NB4 (cell line): ENCODE measurements at regions not wholly inside any gene's neighbourhood (a gene's known extent, or its start where the extent isn't known, plus 50 kb on each side); places are given as distances from the start of the nearest gene placed in this dataset.

ENCODE experiments used
- DNase-seq: peaks from one replicate; pipeline ENCODE4 v3.0.0; 2010; ENCODE audit warnings: low read depth
- H3K4me3 ChIP-seq: one replicate; pipeline ENCODE4 v1.5.1; 2011; ENCODE audit warnings: mild to moderate bottlenecking, low read depth, low read length, moderate library complexity
- MYC ChIP-seq: IDR thresholded peaks from 2 replicates; pipeline ENCODE4 v1.6.1; 2011; ENCODE audit warnings: low read depth, low read length
- POLR2A ChIP-seq: IDR thresholded peaks from 2 replicates; pipeline ENCODE4 v1.6.1; 2011; ENCODE audit warnings: mild to moderate bottlenecking; ENCODE audit not compliant: insufficient read length; ENCODE audit errors: extremely low read depth
- TF ChIP-seq, protein P1 (sequence below): IDR thresholded peaks from one replicate; pipeline ENCODE4 v1.5.1; 2012; ENCODE audit warnings: low read depth, low read length
- TF ChIP-seq, protein P2 (sequence below): IDR thresholded peaks from 2 replicates; pipeline ENCODE4 v1.6.1; 2011; ENCODE audit warnings: low read depth, low read length

DNA sequence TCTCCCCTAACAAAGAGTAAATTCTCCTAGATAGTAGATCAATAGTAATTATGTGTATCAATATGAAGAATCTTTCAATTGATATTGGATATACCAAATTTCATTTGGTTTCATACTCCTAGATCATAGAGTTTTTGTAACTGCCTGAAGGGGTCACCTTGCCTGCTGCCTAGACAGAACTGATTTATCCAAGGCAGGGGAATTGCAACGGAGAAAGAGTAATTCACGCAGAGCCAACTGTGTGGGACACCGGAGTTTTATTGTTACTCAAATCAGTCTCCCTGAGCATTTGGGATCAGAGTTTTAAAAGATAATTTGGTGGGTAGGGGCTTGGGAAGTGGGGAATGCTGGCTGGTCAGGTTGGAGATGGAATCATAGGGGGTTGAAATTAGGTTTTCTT lies 92.2 kb upstream of the SLC8A1 start:
- DNase-seq: no peak
- TF ChIP-seq, protein P1, sequence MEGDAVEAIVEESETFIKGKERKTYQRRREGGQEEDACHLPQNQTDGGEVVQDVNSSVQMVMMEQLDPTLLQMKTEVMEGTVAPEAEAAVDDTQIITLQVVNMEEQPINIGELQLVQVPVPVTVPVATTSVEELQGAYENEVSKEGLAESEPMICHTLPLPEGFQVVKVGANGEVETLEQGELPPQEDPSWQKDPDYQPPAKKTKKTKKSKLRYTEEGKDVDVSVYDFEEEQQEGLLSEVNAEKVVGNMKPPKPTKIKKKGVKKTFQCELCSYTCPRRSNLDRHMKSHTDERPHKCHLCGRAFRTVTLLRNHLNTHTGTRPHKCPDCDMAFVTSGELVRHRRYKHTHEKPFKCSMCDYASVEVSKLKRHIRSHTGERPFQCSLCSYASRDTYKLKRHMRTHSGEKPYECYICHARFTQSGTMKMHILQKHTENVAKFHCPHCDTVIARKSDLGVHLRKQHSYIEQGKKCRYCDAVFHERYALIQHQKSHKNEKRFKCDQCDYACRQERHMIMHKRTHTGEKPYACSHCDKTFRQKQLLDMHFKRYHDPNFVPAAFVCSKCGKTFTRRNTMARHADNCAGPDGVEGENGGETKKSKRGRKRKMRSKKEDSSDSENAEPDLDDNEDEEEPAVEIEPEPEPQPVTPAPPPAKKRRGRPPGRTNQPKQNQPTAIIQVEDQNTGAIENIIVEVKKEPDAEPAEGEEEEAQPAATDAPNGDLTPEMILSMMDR: no peak
- no peak overlapping the region for H3K4me3 ChIP-seq

GRCh38 chr2:40545645-40546044 lies 93.8 kb upstream of the SLC8A1 start:
- TF ChIP-seq MYC (no peak), POLR2A (no peak)
- TF ChIP-seq, protein P2, sequence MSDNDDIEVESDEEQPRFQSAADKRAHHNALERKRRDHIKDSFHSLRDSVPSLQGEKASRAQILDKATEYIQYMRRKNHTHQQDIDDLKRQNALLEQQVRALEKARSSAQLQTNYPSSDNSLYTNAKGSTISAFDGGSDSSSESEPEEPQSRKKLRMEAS: no peak
- TF ChIP-seq, protein P1: no peak
- no peak for DNase-seq
- no peak overlapping the region for H3K4me3 ChIP-seq

- DNase-seq: no peak
- no peak for TF ChIP-seq POLR2A
- H3K4me3 ChIP-seq: no peak overlapping the region
Measured at GRCh38 chr2:40546439-40547191, 94.7 kb upstream of the SLC8A1 start.

DNA sequence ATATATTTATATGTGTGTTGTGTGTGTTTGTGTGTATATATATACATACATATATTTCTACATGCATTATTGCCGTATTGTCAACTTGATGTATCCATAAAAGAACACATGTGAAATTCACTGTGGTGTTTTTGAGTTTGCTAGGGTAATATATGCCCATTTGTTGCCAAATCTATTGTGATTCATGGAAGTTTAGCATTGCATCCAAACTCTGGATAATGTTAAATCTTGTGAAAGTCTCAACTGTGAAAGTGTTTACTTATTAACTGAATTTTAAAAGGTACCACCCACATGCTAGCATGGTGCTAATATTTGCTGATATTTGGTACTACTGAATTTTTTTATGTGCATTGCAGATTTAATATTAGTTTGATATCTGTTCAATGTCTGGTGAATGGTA lies 96.6 kb upstream of the SLC8A1 start:
- H3K4me3 ChIP-seq: no peak overlapping the region
- TF ChIP-seq, protein P1: no peak
- TF ChIP-seq, protein P2: no peak
- no peak for TF ChIP-seq MYC
- TF ChIP-seq POLR2A: no peak
- DNase-seq: no peak

GRCh38 chr2:40550085-40550484 lies 98.2 kb upstream of the SLC8A1 start:
- H3K4me3 ChIP-seq: no peak overlapping the region
- TF ChIP-seq, protein P1: no peak
- TF ChIP-seq MYC: no peak
- TF ChIP-seq POLR2A: no peak
- TF ChIP-seq, protein P2: no peak
- DNase-seq: no peak

- H3K4me3 ChIP-seq: no peak overlapping the region
- no peak for DNase-seq
- TF ChIP-seq POLR2A (no peak), MYC (no peak)
- TF ChIP-seq, protein P2: no peak
- TF ChIP-seq, protein P1: no peak
Measured at GRCh38 chr2:40551081-40551480, 99.2 kb upstream of the SLC8A1 start.
